ENCODE measurements at regions not wholly inside any gene's neighbourhood (a gene's known extent, or its start where the extent isn't known, plus 50 kb on each side); places are given as distances from the start of the nearest gene placed in this dataset. TPM values are rescaled to one million over a fixed set of nuclear protein-coding genes. Genes with fewer than 3 reads are reported as not detected.

Small RNA genes lying in the stretch of these regions (small RNA-seq; reads per million reads assigned to genes)
- gene AC013262.1 (not detected), gene AC138623.1 (not detected), gene RF00019 (not detected), gene RN7SL201P (not detected), gene RNA5SP99 (not detected), gene RNU6-1312P (not detected), gene RNU6-685P (not detected), gene RPL37P10 (not detected)
